ENCODE measurements at regions not wholly inside any gene's neighbourhood (a gene's known extent, or its start where the extent isn't known, plus 50 kb on each side); places are given as distances from the start of the nearest gene placed in this dataset.

DNA sequence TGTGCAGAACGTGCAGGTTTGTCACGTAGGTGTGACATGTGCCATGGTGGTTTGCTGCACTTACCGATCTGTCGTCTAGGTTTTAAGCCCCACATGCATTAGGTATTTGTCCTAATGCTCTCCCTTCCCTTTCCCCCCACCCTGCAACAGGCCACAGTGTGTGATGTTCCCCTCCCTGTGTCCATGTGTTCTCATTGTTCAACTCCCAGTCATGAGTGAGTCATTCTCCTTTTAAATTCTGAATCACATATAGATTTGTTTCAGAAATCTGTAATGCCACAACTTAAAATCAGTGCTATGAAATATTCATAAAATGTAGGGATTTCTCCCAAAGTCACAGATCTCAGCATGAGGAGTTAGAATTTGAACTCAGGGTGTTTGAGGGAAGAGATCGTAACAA, 552.5 kb upstream of the MBL2 start:
- Mint-ChIP-seq H3K27me3 (no peaks in the 10 kb centered on the region), H3K9me3 (ENCODE audit: low read depth) (no peaks in the 10 kb centered on the region), H3K36me3 (ENCODE audit: insufficient read depth) (no peaks in the 10 kb centered on the region), H3K27ac (no peak overlapping the region), H3K4me1 (ENCODE audit: low read depth) (peaks cover 2% of the 10 kb centered on the region), H3K4me3 (ENCODE audit: low read depth) (no peak overlapping the region)
- TF ChIP-seq, protein P1, sequence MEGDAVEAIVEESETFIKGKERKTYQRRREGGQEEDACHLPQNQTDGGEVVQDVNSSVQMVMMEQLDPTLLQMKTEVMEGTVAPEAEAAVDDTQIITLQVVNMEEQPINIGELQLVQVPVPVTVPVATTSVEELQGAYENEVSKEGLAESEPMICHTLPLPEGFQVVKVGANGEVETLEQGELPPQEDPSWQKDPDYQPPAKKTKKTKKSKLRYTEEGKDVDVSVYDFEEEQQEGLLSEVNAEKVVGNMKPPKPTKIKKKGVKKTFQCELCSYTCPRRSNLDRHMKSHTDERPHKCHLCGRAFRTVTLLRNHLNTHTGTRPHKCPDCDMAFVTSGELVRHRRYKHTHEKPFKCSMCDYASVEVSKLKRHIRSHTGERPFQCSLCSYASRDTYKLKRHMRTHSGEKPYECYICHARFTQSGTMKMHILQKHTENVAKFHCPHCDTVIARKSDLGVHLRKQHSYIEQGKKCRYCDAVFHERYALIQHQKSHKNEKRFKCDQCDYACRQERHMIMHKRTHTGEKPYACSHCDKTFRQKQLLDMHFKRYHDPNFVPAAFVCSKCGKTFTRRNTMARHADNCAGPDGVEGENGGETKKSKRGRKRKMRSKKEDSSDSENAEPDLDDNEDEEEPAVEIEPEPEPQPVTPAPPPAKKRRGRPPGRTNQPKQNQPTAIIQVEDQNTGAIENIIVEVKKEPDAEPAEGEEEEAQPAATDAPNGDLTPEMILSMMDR (IDR thresholded peaks at IDR 0.05; ENCODE audit: unreplicated experiment) = no peak
- no peak for DNase-seq (ENCODE audit: low spot score, unreplicated experiment)

DNA sequence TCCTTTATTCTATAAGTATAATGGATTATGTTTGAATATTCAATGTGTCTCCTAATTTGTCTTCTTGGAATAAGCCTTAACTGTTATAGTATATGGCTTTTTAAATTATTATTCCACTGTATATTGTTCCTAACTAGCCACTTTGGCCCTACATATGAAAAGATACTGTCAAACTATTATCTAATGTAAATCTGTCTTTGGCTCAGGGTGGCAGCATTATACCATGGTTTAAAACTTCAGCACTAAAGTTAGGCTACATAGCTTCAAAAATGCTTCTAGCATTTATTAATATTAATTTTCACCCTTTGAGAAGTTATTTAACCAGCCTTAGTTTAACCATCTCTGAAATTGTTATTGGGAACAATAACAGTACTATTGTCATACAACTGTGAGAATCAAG, 543.1 kb upstream of the MBL2 start:
- Mint-ChIP-seq H3K4me1 (ENCODE audit: low read depth) (no peaks in the 10 kb centered on the region), H3K27ac (no peak overlapping the region), H3K4me3 (ENCODE audit: low read depth) (no peak overlapping the region), H3K9me3 (ENCODE audit: low read depth) (no peaks in the 10 kb centered on the region), H3K27me3 (no peaks in the 10 kb centered on the region), H3K36me3 (ENCODE audit: insufficient read depth) (no peaks in the 10 kb centered on the region)
- TF ChIP-seq, protein P1 (IDR thresholded peaks at IDR 0.05; ENCODE audit: unreplicated experiment) = no peak
- DNase-seq (ENCODE audit: low spot score, unreplicated experiment) = no peak

DNA sequence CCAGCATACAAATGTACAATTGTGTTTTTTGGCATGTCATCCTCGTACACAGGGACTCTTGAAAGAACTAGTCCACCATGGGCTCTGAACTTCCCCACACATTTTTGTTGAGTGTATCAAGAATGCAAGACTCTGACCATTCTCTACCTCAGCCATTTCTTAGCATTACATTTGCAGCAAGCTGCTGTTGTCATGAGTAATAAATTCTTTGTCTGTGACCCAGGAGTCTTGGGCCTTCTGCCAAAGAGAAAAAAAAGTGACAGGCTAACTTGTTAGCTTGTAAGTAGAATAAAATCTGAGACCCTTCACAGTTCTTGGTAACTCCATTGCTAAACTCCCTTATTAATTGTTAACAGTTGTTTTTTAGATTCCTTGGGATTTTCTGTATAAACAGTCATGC, 542.3 kb upstream of the MBL2 start:
- no peak overlapping the region for H3K4me3 Mint-ChIP-seq (ENCODE audit: low read depth)
- no peaks in the 10 kb centered on the region for H3K9me3 Mint-ChIP-seq (ENCODE audit: low read depth)
- no peaks in the 10 kb centered on the region for H3K36me3 Mint-ChIP-seq (ENCODE audit: insufficient read depth)
- H3K27ac Mint-ChIP-seq = no peak overlapping the region
- no peaks in the 10 kb centered on the region for H3K4me1 Mint-ChIP-seq (ENCODE audit: low read depth)
- no peak for DNase-seq (ENCODE audit: low spot score, unreplicated experiment)
- TF ChIP-seq, protein P1 (IDR thresholded peaks at IDR 0.05; ENCODE audit: unreplicated experiment) = no peak
- no peaks in the 10 kb centered on the region for H3K27me3 Mint-ChIP-seq

DNA sequence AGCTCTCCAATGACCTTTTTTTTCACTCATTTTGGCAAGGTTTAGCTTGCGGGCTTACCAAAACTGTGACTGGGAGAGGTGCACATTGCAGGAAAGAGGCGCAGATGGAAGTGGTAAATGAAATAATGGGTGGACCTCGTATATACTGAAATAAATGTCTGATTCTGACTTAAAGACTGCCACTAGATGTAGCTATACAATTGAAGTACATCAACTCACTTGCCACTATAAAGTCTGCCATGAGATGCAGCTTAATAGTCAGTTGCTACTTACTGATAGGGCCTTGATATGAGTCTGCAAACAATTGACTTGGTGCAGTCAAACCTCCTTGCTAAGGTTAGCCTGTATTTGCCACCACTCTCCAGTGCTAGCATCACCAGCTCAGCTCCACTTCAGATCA, 525.9 kb upstream of the MBL2 start:
- no peak for DNase-seq (ENCODE audit: low spot score, unreplicated experiment)
- H3K9me3 Mint-ChIP-seq (ENCODE audit: low read depth) = peaks cover 3% of the 10 kb centered on the region
- no peaks in the 10 kb centered on the region for H3K36me3 Mint-ChIP-seq (ENCODE audit: insufficient read depth)
- TF ChIP-seq, protein P1 (IDR thresholded peaks at IDR 0.05; ENCODE audit: unreplicated experiment) = no peak
- no peaks in the 10 kb centered on the region for H3K4me1 Mint-ChIP-seq (ENCODE audit: low read depth)
- H3K4me3 Mint-ChIP-seq (ENCODE audit: low read depth) = no peak overlapping the region
- H3K27ac Mint-ChIP-seq = no peak overlapping the region
- H3K27me3 Mint-ChIP-seq = no peaks in the 10 kb centered on the region

DNA sequence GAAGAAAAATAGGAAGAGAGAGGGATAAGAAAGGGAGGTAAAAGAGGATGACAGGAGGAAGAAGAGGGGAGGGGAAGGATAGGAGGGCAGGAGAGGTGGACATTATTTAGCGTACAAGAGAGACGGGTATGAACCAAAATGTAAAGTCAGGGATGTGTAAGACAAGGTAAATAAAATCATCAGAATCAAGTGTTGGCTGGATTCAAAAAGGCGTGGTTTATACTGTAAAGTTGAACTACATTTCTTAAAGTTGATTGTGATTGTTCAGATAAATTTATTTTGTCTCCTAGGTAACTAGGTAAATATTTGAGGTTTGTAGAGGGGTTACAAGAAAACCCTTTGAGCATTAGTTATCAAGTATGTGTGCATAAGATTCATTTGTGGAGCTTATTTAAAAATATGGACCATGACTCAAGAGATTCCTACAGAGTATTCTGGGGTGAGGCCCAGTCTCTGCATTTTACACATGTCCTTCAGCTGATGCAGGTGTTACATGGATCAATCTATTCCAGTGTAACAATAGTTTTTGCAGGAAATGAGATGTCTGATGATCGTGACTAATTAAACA, 512.1 kb upstream of the MBL2 start:
- peaks cover 10% of the 10 kb centered on the region for H3K4me1 Mint-ChIP-seq (ENCODE audit: low read depth)
- no peak overlapping the region for H3K4me3 Mint-ChIP-seq (ENCODE audit: low read depth)
- H3K27ac Mint-ChIP-seq = no peak overlapping the region
- DNase-seq (ENCODE audit: low spot score, unreplicated experiment) = no peak
- TF ChIP-seq, protein P1 (IDR thresholded peaks at IDR 0.05; ENCODE audit: unreplicated experiment) = no peak
- H3K36me3 Mint-ChIP-seq (ENCODE audit: insufficient read depth) = no peaks in the 10 kb centered on the region
- no peaks in the 10 kb centered on the region for H3K27me3 Mint-ChIP-seq
- H3K9me3 Mint-ChIP-seq (ENCODE audit: low read depth) = no peaks in the 10 kb centered on the region

Data from progenitor cell of endocrine pancreas (in vitro differentiated cells).